SH-SY5Y (cell line): ENCODE measurements at regions not wholly inside any gene's neighbourhood (a gene's known extent, or its start where the extent isn't known, plus 50 kb on each side); places are given as distances from the start of the nearest gene placed in this dataset.

Source experiments
- GATA2 ChIP-seq: IDR thresholded peaks from 2 replicates; pipeline ENCODE4 v1.6.1; 2011; ENCODE audit warnings: mild to moderate bottlenecking, low read depth, low read length
- GATA3 ChIP-seq: IDR thresholded peaks from 2 replicates; pipeline ENCODE4 v1.6.1; 2011; ENCODE audit warnings: low read depth, mild to moderate bottlenecking, low read length, moderate library complexity

DNA sequence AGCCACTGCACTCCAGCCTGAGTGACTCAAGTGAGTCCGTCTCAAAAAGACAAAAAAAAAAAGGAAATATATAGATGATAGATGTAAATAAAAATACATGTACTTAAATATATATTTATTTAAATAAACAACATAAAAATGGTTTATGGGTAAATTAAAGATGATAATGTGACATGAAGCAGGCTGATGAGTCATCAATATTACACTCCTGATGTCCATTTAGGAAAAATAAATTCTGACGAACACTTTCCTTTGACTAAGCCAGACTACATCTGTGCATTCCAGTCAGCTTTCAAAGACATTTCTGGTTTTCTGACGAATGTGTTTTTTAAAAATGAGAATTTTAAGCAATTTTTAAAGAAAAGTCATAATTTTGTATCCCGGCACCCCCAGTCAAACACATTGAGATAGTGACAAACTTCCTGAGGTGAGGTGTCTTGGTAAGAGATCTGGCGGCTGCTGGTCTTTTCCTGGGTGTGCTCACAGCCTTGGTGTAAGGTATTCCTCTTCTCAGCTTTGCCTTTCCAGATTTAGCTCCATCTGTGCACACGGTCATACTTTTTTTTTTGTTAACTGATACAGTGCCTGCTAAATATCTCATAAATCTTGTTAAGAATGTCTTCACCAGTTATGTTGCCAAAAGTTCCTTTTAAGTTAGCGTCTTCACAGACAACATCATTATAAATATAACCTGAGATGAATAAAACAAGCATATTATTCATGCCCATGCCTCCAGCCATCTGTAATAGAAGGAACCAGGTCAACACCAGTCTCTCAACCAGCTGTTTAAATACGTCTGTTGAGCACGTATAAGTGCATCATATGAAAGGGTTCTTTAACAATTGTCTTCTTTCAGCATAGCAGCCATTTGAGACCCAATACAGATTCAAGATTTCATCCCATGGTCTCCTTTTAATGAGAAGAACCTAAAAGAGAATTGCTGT lies 214.5 kb upstream of the PLD5 start:
- TF ChIP-seq GATA2 (no peak), GATA3 (no peak)
